ENCODE measurements at regions not wholly inside any gene's neighbourhood (a gene's known extent, or its start where the extent isn't known, plus 50 kb on each side); places are given as distances from the start of the nearest gene placed in this dataset.

- TF ChIP-seq TCF12 (IDR thresholded peaks at IDR 0.05; ENCODE audit: low read depth) (no peak), YY1 (IDR thresholded peaks at IDR 0.05; ENCODE audit: low read depth) (no peak), CEBPB (IDR thresholded peaks at IDR 0.05) (no peak), FOXM1 (IDR thresholded peaks at IDR 0.05; ENCODE audit: borderline replicate concordance, low read depth) (no peak), TAF1 (IDR thresholded peaks at IDR 0.05; ENCODE audit: low read depth) (no peak), RAD21 (IDR thresholded peaks at IDR 0.05; ENCODE audit: low read depth) (no peak), EGR1 (IDR thresholded peaks at IDR 0.05) (no peak), ZBTB7A (IDR thresholded peaks at IDR 0.05; ENCODE audit: low read depth) (no peak), EP300 (IDR thresholded peaks at IDR 0.05; ENCODE audit: borderline replicate concordance) (no peak), TEAD4 (IDR thresholded peaks at IDR 0.05) (no peak), REST (IDR thresholded peaks at IDR 0.05; ENCODE audit: low read depth) (no peak), NFIC (IDR thresholded peaks at IDR 0.05) (no peak), CREB1 (IDR thresholded peaks at IDR 0.05; ENCODE audit: low read depth) (no peak)
- TF ChIP-seq, protein P1, sequence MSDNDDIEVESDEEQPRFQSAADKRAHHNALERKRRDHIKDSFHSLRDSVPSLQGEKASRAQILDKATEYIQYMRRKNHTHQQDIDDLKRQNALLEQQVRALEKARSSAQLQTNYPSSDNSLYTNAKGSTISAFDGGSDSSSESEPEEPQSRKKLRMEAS (IDR thresholded peaks at IDR 0.05), result no peak
- TF ChIP-seq, protein P2, sequence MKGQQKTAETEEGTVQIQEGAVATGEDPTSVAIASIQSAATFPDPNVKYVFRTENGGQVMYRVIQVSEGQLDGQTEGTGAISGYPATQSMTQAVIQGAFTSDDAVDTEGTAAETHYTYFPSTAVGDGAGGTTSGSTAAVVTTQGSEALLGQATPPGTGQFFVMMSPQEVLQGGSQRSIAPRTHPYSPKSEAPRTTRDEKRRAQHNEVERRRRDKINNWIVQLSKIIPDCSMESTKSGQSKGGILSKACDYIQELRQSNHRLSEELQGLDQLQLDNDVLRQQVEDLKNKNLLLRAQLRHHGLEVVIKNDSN (IDR thresholded peaks at IDR 0.05), result no peak
These were observed 209.6 kb upstream of the TNC start for GRCh38 chr9:115327436-115328122.

GRCh38 chr9:115328228-115328627 is 210.3 kb upstream of the TNC start:
- TF ChIP-seq EP300 (IDR thresholded peaks at IDR 0.05; ENCODE audit: borderline replicate concordance) (no peak), REST (IDR thresholded peaks at IDR 0.05; ENCODE audit: low read depth) (no peak), TEAD4 (IDR thresholded peaks at IDR 0.05) (no peak), TCF12 (IDR thresholded peaks at IDR 0.05; ENCODE audit: low read depth) (no peak), EGR1 (IDR thresholded peaks at IDR 0.05) (no peak), ZBTB7A (IDR thresholded peaks at IDR 0.05; ENCODE audit: low read depth) (no peak), FOXM1 (IDR thresholded peaks at IDR 0.05; ENCODE audit: borderline replicate concordance, low read depth) (no peak), NFIC (IDR thresholded peaks at IDR 0.05) (no peak), CREB1 (IDR thresholded peaks at IDR 0.05; ENCODE audit: low read depth) (no peak), YY1 (IDR thresholded peaks at IDR 0.05; ENCODE audit: low read depth) (no peak), CEBPB (IDR thresholded peaks at IDR 0.05) (no peak), TAF1 (IDR thresholded peaks at IDR 0.05; ENCODE audit: low read depth) (no peak), RAD21 (IDR thresholded peaks at IDR 0.05; ENCODE audit: low read depth) (no peak)
- TF ChIP-seq, protein P2 (IDR thresholded peaks at IDR 0.05), result no peak
- TF ChIP-seq, protein P1 (IDR thresholded peaks at IDR 0.05), result no peak

DNA sequence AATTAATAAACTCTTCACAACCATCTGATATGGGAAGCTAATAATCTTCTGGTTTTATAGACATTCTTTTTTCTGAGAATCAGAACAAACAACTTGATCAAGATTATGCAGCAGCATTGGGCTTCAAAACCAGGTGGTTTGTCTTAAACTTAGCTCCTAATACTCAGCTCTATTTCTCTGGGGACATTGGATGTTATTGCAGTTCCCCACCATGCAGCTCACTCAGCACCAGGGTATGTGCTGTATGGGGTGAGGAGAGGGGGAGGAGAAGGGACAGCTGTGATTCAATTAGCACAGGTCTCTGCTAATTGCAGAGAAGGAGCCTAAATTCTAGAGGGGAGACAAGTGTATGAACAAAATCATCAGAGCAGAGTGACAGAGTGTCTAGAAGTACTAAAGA is 210.7 kb upstream of the TNC start:
- TF ChIP-seq EGR1 (IDR thresholded peaks at IDR 0.05) (no peak), TAF1 (IDR thresholded peaks at IDR 0.05; ENCODE audit: low read depth) (no peak), REST (IDR thresholded peaks at IDR 0.05; ENCODE audit: low read depth) (no peak), YY1 (IDR thresholded peaks at IDR 0.05; ENCODE audit: low read depth) (no peak), RAD21 (IDR thresholded peaks at IDR 0.05; ENCODE audit: low read depth) (no peak), ZBTB7A (IDR thresholded peaks at IDR 0.05; ENCODE audit: low read depth) (no peak), TEAD4 (IDR thresholded peaks at IDR 0.05) (no peak), CEBPB (IDR thresholded peaks at IDR 0.05) (no peak)
- TF ChIP-seq, protein P2 (IDR thresholded peaks at IDR 0.05), result no peak
